ENCODE measurements at regions not wholly inside any gene's neighbourhood (a gene's known extent, or its start where the extent isn't known, plus 50 kb on each side); places are given as distances from the start of the nearest gene placed in this dataset.

- no peak for TF ChIP-seq POLR2A (IDR thresholded peaks at IDR 0.05)
- TF ChIP-seq CTCF (IDR thresholded peaks at IDR 0.05), result no peak
Measured at GRCh38 chr6:44723439-44724197, 336.1 kb downstream of the CDC5L start.
